GM12878 (cell line): ENCODE measurements at regions not wholly inside any gene's neighbourhood (a gene's known extent, or its start where the extent isn't known, plus 50 kb on each side); places are given as distances from the start of the nearest gene placed in this dataset.

Source experiments
- ATAC-seq: fragments of 200-7000 bp; cut with Tn5 transposase; 3 replicates; pipeline ENCODE4 v1.9.1; 2020; ENCODE audit warnings: mild to moderate bottlenecking, moderate library complexity
- BruUV-seq: library from RNA; stranded (reverse); fragments of 400-500 nt; replicated peaks from 2 replicates; lab custom pipeline; 2021; lab: Mats Ljungman, UMichigan
- CTCF ChIA-PET: fragments of 300-600 bp; sonication (Branson Sonifier 250); formaldehyde crosslinking; extraction: SDS; loops from one replicate; lab custom pipeline; 2021; ENCODE audit warnings: inconsistent platforms; lab: Yijun Ruan, JAX
- POLR2A ChIA-PET: fragments of 350-600 bp; formaldehyde crosslinking; extraction: SDS; loops from one replicate; lab custom pipeline; 2021; ENCODE audit warnings: inconsistent platforms; lab: Charles Lee
- RAD21 ChIA-PET: fragments of 300-600 bp; sonication (Branson Sonifier 250); formaldehyde crosslinking; loops from one replicate; lab custom pipeline; 2023; ENCODE audit warnings: antibody characterized with exemption; ENCODE audit not compliant: unreplicated experiment; lab: Charles Lee
- SMC1A ChIA-PET: fragments of 300-600 bp; sonication (Branson Sonifier 250); formaldehyde crosslinking; loops from one replicate; lab custom pipeline; 2023; ENCODE audit not compliant: unreplicated experiment, uncharacterized antibody; lab: Charles Lee
- DNase-seq: peaks from one replicate; pipeline ENCODE4 v3.0.0-alpha.2; 2011; ENCODE audit warnings: low read depth, low spot score
- FAIRE-seq: peaks from 3 replicates; lab custom pipeline; 2011; peaks lifted over from hg19 to GRCh38; lab: Jason Lieb, UNC
- H2AFZ ChIP-seq: 2 replicates; pipeline ENCODE4 v1.6.0; 2011; ENCODE audit warnings: low read depth, low read length, control low read depth; ENCODE audit not compliant: control insufficient read depth
- H3K27ac ChIP-seq: 2 replicates; pipeline ENCODE4 v1.5.1; 2011; ENCODE audit warnings: control low read depth; ENCODE audit not compliant: control insufficient read depth, insufficient read depth
- H3K27me3 ChIP-seq, 2 experiments: replicated peaks in 1 of 2; 2 replicates each; pipeline versions ENCODE4 v1.6.0 to v1.6.1; 2011; ENCODE audit warnings: low read length in 1 of 2; ENCODE audit not compliant: control insufficient read depth in 2 of 2, insufficient read depth in 2 of 2
- H3K36me3 ChIP-seq, 2 experiments: 2 replicates each; pipeline ENCODE4 v1.5.1; 2011; ENCODE audit warnings: low read length in 1 of 2; ENCODE audit not compliant: control insufficient read depth in 2 of 2, insufficient read depth in 2 of 2
- H3K4me1 ChIP-seq: 2 replicates; pipeline ENCODE4 v1.6.1; 2011; ENCODE audit warnings: mild to moderate bottlenecking, low read length, moderate library complexity, mixed read lengths; ENCODE audit not compliant: control insufficient read depth, insufficient read depth
- H3K4me2 ChIP-seq: 2 replicates; pipeline ENCODE4 v1.6.0; 2011; ENCODE audit warnings: control low read depth; ENCODE audit not compliant: control insufficient read depth, insufficient read depth
- H3K4me3 ChIP-seq: fragments of 200-600 bp; sonication (generic); 2 replicates; pipeline ENCODE4 v1.5.1; 2016
- H3K79me2 ChIP-seq: 2 replicates; pipeline ENCODE4 v1.6.0; 2011; ENCODE audit warnings: low read length; ENCODE audit not compliant: control insufficient read depth, insufficient read depth
- H3K9ac ChIP-seq: 2 replicates; pipeline ENCODE4 v1.8.0; 2011; ENCODE audit warnings: low read length, control low read depth, mixed read lengths; ENCODE audit not compliant: control insufficient read depth, insufficient read depth
- H3K9me3 ChIP-seq: replicated peaks from 3 replicates; pipeline ENCODE4 v1.5.1; 2011; ENCODE audit warnings: mild to moderate bottlenecking, low read length; ENCODE audit not compliant: control insufficient read depth, insufficient read depth
- H4K20me1 ChIP-seq: 2 replicates; pipeline ENCODE4 v1.6.0; 2011; ENCODE audit not compliant: control insufficient read depth, insufficient read depth
- BCL11A ChIP-seq: IDR thresholded peaks from 2 replicates; pipeline ENCODE4 v1.6.1; 2011; ENCODE audit warnings: low read depth, low read length
- CHD1 ChIP-seq: IDR thresholded peaks from 2 replicates; pipeline ENCODE4 v1.6.1; 2012; ENCODE audit warnings: low read depth, low read length, improper control_type of control experiment
- E4F1 ChIP-seq: fragments of 450-650 bp; IDR thresholded peaks from 2 replicates; pipeline ENCODE4 v1.6.1; 2018; ENCODE audit warnings: borderline replicate concordance, mild to moderate bottlenecking; ENCODE audit not compliant: partially characterized antibody
- FOS ChIP-seq: IDR thresholded peaks from 3 replicates; pipeline ENCODE4 v1.6.1; 2011; ENCODE audit warnings: borderline replicate concordance; ENCODE audit not compliant: insufficient read length; ENCODE audit errors: extremely low read depth
- IKZF2 ChIP-seq, 2 experiments: fragments of 450-650 bp; IDR thresholded peaks; 2 replicates each; pipeline ENCODE4 v1.6.1; 2017; ENCODE audit warnings: mild to moderate bottlenecking in 2 of 2, moderate library complexity in 2 of 2
- KDM1A ChIP-seq: fragments of 200-600 bp; sonication (generic); IDR thresholded peaks from 2 replicates; pipeline ENCODE4 v1.6.1; 2016; ENCODE audit warnings: borderline replicate concordance
- LARP7 ChIP-seq: fragments of 450-650 bp; IDR thresholded peaks from 2 replicates; pipeline ENCODE4 v1.6.1; 2017; ENCODE audit warnings: mild to moderate bottlenecking
- NFXL1 ChIP-seq: fragments of 450-650 bp; IDR thresholded peaks from 2 replicates; pipeline ENCODE4 v1.6.1; 2017; ENCODE audit warnings: antibody characterized with exemption, mild to moderate bottlenecking, borderline replicate concordance
- POLR2A ChIP-seq: IDR thresholded peaks from 2 replicates; pipeline ENCODE4 v1.6.1; 2011; ENCODE audit warnings: low read depth, mild to moderate bottlenecking, low read length
- RAD21 ChIP-seq: IDR thresholded peaks from 2 replicates; pipeline ENCODE4 v1.6.1; 2011; ENCODE audit warnings: mild to moderate bottlenecking, low read depth, low read length, moderate library complexity; ENCODE audit not compliant: insufficient read depth
- SIX5 ChIP-seq: IDR thresholded peaks from 2 replicates; pipeline ENCODE4 v1.6.1; 2011; ENCODE audit warnings: mild to moderate bottlenecking, low read depth, low read length, moderate library complexity; ENCODE audit not compliant: severe bottlenecking
- STAT3 ChIP-seq: IDR thresholded peaks from 2 replicates; pipeline ENCODE4 v1.6.1; 2011; ENCODE audit warnings: low read depth, low read length, improper control_type of control experiment
- SUZ12 ChIP-seq: fragments of 200-600 bp; sonication (generic); IDR thresholded peaks from one replicate; pipeline ENCODE4 v1.6.1; 2018; ENCODE audit warnings: antibody characterized with exemption, mild to moderate bottlenecking; ENCODE audit not compliant: unreplicated experiment
- TCF7 ChIP-seq: IDR thresholded peaks from 2 replicates; pipeline ENCODE4 v1.6.1; 2014; ENCODE audit warnings: antibody characterized with exemption, borderline replicate concordance
- USF1 ChIP-seq: IDR thresholded peaks from 2 replicates; pipeline ENCODE4 v1.6.1; 2011; ENCODE audit warnings: borderline replicate concordance, low read depth, mild to moderate bottlenecking, moderate library complexity, mixed read lengths, low read length; ENCODE audit not compliant: insufficient read depth; ENCODE audit errors: extremely low read length
- ZBED1 ChIP-seq: IDR thresholded peaks from 2 replicates; pipeline ENCODE4 v1.6.1; 2016; ENCODE audit warnings: borderline replicate concordance
- ZZZ3 ChIP-seq: IDR thresholded peaks from 2 replicates; pipeline ENCODE4 v1.6.1; 2011; ENCODE audit warnings: low read depth; ENCODE audit not compliant: control insufficient read depth, insufficient read length
- WGBS: methylation state at CpG from one replicate; pipeline ENCODE4 v1.1.6; 2016; ENCODE audit warnings: low lambda C conversion rate; ENCODE audit not compliant: insufficient replicate concordance, insufficient coverage; ENCODE audit errors: missing lambda C conversion rate; 5-methylcytosine and 5-hydroxymethylcytosine counted together
- in situ Hi-C: fragments of 300-500 bp; cut with MboI; formaldehyde crosslinking; loops from 9 replicates; pipeline ENCODE4 v1.14.3; 2018; ENCODE audit warnings: mixed read lengths
- intact Hi-C: fragments of 100-400 bp; cut with micrococcal nuclease; formaldehyde crosslinking; loops from one replicate; pipeline ENCODE4 v1.14.2; 2022; ENCODE audit not compliant: unreplicated experiment
- TF ChIP-seq, protein P1 (sequence below): IDR thresholded peaks from 2 replicates; pipeline ENCODE4 v1.6.1; 2012; ENCODE audit warnings: improper control_type of control experiment, low read depth, low read length; ENCODE audit not compliant: insufficient replicate concordance

- no peaks in the 10 kb centered on the region for H4K20me1 ChIP-seq
- in situ Hi-C loops (no loop called here), intact Hi-C loops (no loop called here)
- H3K9ac ChIP-seq: no peak overlapping the region
- ChIA-PET POLR2A (no interaction called here), SMC1A (no interaction called here), CTCF (interaction anchor here (0.7 kb wide), 1 partner anchor 484 kb away, joined by 3 read pairs; no protein-coding TSS in a partner anchor), RAD21 (no interaction called here)
- no peaks in the 10 kb centered on the region for H3K79me2 ChIP-seq
- no TSS peak for BruUV-seq
- H3K27ac ChIP-seq: no peak overlapping the region
- 70% methylated on average over 3 of the region's 3 CpGs for WGBS
- H3K27me3 ChIP-seq: no peaks in the 10 kb centered on the region
- ATAC-seq (no peak), DNase-seq (no peak), FAIRE-seq (no peak)
- no peak overlapping the region for H3K4me2 ChIP-seq
- H3K9me3 ChIP-seq: no peaks in the 10 kb centered on the region; the same call in 2 of the 3 replicates
- H3K4me3 ChIP-seq: no peak overlapping the region
- no peaks in the 10 kb centered on the region for H3K4me1 ChIP-seq
- H2AFZ ChIP-seq: no peak overlapping the region
- no peaks in the 10 kb centered on the region for H3K36me3 ChIP-seq
- TF ChIP-seq ZZZ3 (no peak), USF1 (no peak), E4F1 (no peak), ZBED1 (no peak), FOS (no peak), POLR2A (no peak), STAT3 (no peak), BCL11A (no peak), SIX5 (no peak), IKZF2 (IDR thresholded peaks at IDR 0.05) (no peak), TCF7 (no peak), NFXL1 (no peak), RAD21 (no peak), CHD1 (no peak), KDM1A (no peak), LARP7 (no peak), SUZ12 (no peak)
- TF ChIP-seq, protein P1, sequence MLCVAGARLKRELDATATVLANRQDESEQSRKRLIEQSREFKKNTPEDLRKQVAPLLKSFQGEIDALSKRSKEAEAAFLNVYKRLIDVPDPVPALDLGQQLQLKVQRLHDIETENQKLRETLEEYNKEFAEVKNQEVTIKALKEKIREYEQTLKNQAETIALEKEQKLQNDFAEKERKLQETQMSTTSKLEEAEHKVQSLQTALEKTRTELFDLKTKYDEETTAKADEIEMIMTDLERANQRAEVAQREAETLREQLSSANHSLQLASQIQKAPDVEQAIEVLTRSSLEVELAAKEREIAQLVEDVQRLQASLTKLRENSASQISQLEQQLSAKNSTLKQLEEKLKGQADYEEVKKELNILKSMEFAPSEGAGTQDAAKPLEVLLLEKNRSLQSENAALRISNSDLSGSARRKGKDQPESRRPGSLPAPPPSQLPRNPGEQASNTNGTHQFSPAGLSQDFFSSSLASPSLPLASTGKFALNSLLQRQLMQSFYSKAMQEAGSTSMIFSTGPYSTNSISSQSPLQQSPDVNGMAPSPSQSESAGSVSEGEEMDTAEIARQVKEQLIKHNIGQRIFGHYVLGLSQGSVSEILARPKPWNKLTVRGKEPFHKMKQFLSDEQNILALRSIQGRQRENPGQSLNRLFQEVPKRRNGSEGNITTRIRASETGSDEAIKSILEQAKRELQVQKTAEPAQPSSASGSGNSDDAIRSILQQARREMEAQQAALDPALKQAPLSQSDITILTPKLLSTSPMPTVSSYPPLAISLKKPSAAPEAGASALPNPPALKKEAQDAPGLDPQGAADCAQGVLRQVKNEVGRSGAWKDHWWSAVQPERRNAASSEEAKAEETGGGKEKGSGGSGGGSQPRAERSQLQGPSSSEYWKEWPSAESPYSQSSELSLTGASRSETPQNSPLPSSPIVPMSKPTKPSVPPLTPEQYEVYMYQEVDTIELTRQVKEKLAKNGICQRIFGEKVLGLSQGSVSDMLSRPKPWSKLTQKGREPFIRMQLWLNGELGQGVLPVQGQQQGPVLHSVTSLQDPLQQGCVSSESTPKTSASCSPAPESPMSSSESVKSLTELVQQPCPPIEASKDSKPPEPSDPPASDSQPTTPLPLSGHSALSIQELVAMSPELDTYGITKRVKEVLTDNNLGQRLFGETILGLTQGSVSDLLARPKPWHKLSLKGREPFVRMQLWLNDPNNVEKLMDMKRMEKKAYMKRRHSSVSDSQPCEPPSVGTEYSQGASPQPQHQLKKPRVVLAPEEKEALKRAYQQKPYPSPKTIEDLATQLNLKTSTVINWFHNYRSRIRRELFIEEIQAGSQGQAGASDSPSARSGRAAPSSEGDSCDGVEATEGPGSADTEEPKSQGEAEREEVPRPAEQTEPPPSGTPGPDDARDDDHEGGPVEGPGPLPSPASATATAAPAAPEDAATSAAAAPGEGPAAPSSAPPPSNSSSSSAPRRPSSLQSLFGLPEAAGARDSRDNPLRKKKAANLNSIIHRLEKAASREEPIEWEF: no peak
These were observed 292.7 kb downstream of the DIPK2A start for GRCh38 chr3:144264350-144264749.
